T1000 (cell line): ENCODE measurements at regions not wholly inside any gene's neighbourhood (a gene's known extent, or its start where the extent isn't known, plus 50 kb on each side); places are given as distances from the start of the nearest gene placed in this dataset.

Experiments used
- DNase-seq: peaks from one replicate; lab custom pipeline; 2025; ENCODE audit warnings: mixed read lengths; lab: John Stamatoyannopoulos, UW

DNA sequence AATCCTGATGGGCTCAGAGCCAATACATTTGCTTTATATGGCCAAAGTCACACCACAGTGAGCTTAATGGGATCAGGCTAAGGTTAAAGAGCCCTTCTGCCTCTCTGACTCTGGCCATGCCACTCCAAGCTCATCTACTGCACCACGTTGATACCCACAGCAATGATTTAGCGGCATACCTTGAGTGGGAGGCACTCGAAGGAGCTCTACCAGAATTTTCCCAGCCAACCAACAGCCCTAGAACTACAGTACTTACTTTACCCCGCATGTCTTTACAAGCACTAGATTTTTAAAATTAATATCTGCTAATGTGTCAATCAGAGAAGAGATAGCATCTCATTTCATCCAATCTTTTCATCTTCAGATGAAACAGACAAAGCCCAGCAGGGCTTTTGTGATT is 300.5 kb downstream of the GRIN2B start:
- DNase-seq, result no peak

GRCh38 chr12:13676880-13677279 is 304.5 kb downstream of the GRIN2B start:
- DNase-seq, result no peak

GRCh38 chr12:13670285-13670866 is 311.0 kb downstream of the GRIN2B start:
- DNase-seq, result no peak

- no peak for DNase-seq
Observed at GRCh38 chr12:13668880-13669279, 312.5 kb downstream of the GRIN2B start.

- DNase-seq, result no peak
Observed at GRCh38 chr12:13666806-13667205, 314.6 kb downstream of the GRIN2B start.

DNA sequence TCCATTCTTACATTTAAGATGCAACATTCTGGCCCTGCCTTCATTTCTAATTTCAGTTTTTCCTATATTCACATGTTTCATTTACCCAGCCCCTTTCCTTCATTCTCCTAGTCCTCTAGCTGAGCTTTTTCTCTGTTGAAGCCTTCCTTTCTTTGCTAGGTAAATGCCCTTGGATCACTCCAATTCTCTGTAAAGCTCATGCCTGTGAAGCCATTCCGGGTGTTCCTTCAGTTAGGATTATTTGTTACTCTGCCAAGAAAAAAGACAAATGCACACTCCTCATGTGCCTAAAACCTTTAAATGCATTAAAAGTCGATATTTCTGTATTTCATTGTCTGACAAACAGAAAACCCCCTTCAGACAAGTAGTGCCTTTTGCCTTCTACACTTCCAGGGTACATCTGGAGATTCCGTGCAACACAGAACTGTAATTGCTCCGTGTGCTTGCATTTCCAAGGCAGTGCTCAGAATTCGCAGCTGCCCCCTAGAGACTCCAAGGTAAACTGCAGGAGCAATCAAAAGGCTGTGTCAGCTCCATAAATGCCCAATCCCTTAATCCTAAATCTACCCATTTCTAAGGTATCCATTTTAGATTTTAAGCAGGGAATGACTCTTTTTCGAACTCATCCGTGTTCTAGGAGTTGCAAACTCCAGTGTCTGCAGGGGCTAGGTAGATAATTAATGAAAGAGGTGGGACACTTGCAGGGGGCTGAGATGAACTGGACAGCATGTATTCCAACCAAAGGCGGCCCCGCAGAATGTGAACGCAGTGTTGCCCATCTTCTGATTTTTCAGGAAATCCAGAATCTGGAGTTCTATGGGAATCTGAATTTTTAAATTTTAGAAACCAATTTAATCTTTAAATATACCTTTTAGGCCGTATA is 320.2 kb downstream of the GRIN2B start:
- no peak for DNase-seq

DNA sequence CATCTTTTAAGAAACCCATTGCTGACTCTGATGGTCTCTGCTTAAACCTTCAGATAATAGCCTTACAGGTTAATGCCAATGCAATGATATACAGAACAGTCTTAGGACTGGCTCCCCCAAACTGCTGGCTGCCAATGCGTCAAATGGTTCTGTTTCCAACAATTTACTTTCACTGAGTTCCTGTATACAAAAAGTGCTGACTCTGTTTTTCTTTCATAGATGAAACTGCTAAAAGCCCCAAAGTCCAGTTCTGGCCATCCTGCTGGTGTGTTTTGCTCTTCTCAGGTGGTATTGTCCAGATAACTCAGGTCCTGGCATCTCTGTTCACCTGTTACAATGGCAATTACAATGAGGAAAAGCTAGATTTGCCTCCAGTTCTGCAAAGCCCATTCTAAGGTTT is 326.9 kb downstream of the GRIN2B start:
- no peak for DNase-seq

GRCh38 chr12:13652105-13652504 is 329.3 kb downstream of the GRIN2B start:
- DNase-seq, result no peak

DNA sequence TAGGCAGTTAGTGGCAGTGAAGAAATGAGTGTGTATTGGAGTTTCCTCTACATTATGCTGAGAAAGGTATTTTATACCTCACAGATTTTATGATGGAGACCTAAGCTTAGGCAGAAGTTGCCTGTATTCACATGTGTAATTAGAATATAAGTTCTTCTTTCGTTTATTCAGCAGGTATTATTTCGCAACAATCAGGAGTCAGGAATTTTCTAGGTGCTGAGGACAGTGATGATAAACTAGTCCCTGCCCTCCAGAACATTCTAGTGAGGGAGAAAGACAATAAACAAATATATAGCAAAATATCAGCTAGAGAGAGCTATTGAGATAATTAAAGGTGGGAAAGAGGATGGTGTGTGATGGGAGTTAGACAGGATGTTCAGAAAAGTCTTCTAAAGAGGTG is 345.7 kb downstream of the GRIN2B start:
- DNase-seq, result no peak

DNA sequence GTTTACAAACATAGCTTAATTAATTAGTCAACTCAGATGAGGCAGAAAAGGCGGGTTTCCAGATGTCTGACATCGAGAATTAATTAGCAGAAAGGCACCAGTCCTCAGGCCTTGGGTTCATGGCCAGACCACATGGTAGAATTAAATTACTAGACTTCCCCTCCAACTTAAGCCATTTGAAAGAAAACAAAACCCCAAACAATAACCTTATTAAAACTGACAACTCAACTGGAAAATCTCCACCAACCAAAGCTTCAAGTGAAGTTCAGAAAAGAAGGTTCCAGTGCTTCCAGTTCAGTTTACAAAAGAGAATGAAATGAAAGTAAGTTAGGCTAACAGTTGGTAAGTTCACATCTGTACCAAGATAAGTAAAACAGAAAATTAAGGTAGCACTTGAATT is 349.5 kb downstream of the GRIN2B start:
- no peak for DNase-seq

GRCh38 chr12:13630354-13630753 is 351.0 kb downstream of the GRIN2B start:
- DNase-seq, result no peak

GRCh38 chr12:13628067-13628466 is 353.3 kb downstream of the GRIN2B start:
- no peak for DNase-seq

DNA sequence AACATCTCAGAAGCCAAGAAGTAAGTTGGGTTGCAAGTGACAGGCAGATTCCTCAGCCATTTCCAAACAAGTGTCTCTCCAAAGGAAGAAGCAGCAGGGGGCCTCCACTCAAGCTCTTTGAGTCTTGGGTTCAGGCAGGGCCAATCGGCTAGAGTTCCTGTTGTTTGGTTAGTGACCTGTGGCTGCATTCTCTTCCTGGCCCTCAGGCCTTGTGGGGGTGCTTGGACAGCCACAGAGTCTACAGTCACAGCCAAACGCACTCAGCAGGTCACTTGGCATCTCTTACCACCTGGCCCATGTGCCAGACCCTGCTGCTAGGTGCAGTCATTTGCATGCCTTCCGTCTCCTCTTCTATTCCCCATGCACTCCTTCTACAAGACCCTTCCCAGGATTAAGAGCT is 353.9 kb downstream of the GRIN2B start:
- DNase-seq, result no peak

- DNase-seq, result no peak
Observed at GRCh38 chr12:13613297-13613696, 368.1 kb downstream of the GRIN2B start.

- no peak for DNase-seq
Observed at GRCh38 chr12:13609894-13610679, 371.3 kb downstream of the GRIN2B start.

DNA sequence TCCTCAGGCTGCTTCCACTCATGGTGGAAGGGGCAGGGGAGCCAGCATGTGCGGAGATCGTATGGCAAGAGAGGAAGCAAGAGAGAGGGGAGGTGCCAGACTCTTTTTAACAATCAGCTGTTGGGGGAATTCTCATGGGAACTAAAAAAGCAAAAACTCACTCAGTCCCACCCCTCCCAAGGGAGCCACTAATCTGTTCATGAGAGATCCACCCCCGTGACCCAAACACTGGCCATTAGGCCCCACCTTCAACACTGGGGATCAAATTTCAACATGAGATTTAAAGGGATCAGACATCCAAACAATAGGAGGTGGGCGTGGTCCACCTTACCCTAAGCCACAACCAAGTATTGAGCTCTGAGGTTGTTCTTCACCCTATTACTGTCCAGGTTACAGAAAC is 375.1 kb downstream of the GRIN2B start:
- DNase-seq, result no peak

GRCh38 chr12:13603953-13604352 is 377.4 kb downstream of the GRIN2B start:
- no peak for DNase-seq

- DNase-seq, result no peak
Observed at GRCh38 chr12:13602172-13602571, 379.2 kb downstream of the GRIN2B start.

- no peak for DNase-seq
Observed at GRCh38 chr12:13599176-13599575, 382.2 kb downstream of the GRIN2B start.

GRCh38 chr12:13597837-13598236 is 383.6 kb downstream of the GRIN2B start:
- DNase-seq, result no peak

GRCh38 chr12:13597166-13597565 is 384.2 kb downstream of the GRIN2B start:
- DNase-seq, result no peak

DNA sequence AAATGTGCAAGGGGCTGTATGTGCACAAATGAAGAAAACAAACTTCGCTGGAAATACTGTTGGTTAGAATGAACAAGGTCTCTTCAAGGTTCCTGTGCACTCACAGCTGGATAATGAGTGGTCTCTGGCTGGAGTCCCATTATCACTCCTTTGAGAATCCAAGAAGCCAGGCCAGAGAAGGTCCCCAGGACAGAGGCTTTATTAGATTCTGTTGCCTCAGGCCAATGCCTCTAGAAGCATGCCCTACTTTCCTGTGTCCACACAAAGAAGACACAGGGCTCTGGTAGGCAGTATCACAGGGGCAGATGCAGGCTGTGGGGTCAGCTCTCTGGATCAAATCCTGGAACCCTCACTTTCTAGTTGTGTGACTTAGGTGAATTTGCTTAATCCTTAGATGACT is 384.7 kb downstream of the GRIN2B start:
- DNase-seq, result no peak
